Hematopoietic multipotent progenitor cell treated with erythropoietin and hydrocortisone succinate and interleukin-3 and kit ligand, for 17 days (in vitro differentiated cells): ENCODE measurements at regions not wholly inside any gene's neighbourhood (a gene's known extent, or its start where the extent isn't known, plus 50 kb on each side); places are given as distances from the start of the nearest gene placed in this dataset.

Experiments
- DNase-seq: peaks from one replicate; pipeline ENCODE4 v3.0.0-alpha.2; 2015; ENCODE audit warnings: low spot score

DNA sequence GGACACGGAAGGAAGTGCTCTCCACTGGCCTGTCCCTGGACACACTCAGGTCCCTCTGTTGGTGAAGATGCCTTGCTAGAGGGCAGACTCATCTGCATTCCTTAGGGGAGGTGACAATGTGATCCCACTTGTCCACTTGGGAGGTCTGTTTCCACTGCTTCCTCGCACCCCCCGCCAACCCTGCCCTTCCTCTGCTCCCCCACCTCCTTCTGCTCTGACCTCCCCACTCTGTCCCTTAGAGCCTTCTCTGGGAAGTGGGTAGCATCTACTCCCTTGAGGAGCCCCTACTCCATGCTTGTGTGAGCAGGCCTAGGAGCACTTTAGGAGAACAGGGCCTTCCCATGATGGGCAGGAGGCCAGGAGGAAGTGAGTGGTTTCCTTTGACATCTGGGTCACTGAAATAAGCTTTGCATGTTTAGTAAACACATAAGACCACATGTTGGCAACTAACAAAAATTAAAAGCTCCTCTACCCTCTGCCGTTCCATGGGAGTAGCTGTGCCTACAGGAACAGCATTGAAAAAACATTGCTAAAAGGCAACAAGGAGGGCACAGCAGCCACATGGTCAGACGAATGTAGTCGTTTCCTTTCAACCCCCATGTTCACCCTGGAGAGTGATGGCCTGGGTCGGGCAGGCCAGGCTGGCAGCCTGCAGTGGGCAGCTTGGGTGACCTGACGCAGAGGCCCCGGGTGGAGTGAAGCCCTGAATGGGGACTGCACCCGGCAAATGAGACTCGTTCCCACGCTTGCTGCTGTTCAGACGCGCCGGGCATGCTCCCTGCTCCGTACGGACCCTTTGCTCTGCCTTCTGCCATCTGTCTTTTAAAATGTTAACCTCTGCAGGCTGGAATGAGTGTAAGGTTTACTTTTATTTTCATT is 634.0 kb downstream of the IRX1 start:
- DNase-seq = no peak

- no peak for DNase-seq
Observed at GRCh38 chr5:4230471-4230785, 634.8 kb downstream of the IRX1 start.

- DNase-seq = no peak
Observed at GRCh38 chr5:4230786-4231641, 635.4 kb downstream of the IRX1 start.

DNA sequence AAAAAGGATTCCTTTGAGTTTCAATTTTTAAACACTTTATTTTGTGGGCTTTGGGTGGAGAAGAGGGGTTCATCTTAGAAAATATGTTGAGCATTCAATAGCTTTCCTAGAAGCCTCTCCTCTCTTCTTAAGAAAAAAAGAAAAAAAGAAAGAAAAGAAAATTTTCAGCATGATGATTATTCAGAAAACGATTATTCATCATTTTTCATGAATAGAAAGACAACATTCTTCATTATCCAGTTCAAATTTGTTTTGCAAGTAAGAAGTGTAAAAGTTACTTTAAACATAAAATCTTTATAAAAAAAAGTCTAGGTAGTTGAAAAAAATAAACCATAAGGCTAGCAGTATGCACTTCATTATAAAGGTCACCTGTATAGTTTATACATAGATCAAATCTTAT is 636.5 kb downstream of the IRX1 start:
- DNase-seq = no peak

- no peak for DNase-seq
Observed at GRCh38 chr5:4233671-4234070, 638.0 kb downstream of the IRX1 start.

DNA sequence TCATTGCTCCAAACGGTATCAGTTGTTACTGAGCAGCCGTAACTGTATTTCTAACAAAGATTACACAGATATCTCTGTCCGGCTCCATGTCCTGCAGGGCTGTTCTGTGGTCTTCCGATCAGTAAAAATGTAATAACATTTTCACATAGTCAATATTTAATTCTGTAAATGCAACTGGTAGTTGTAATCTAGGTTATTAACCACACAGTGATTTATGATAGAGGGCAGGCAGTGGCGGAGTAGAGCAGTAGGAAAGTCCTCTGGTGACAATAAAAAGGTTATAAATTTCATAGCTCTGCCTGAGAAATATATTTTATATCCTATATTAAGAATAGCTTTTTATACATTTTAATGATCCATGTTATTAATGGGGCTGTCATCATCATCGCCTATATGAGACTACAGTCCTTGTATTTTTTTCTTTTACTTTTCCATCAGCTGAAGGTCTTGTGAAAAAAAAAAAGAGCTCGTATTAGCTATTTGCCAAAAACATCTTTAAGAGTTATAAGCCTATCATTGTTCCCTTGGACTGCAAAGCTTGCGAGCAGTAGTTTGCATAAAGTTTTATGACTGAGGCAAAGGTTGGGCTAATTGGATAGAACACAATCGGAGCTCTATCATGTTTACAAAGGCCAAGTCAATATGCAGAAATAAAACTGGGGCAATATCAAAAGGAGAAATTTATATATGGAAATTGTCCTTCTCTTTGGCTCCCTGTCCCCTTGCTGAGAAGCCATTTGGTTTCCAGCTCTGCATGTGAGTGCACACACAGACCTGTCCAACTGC is 648.0 kb downstream of the IRX1 start:
- DNase-seq = no peak

GRCh38 chr5:4244306-4244705 is 648.7 kb downstream of the IRX1 start:
- no peak for DNase-seq

GRCh38 chr5:4245076-4245475 is 649.4 kb downstream of the IRX1 start:
- DNase-seq = no peak

- no peak for DNase-seq
Observed at GRCh38 chr5:4245511-4245910, 649.9 kb downstream of the IRX1 start.

- DNase-seq = no peak
Observed at GRCh38 chr5:4246447-4246846, 650.8 kb downstream of the IRX1 start.

DNA sequence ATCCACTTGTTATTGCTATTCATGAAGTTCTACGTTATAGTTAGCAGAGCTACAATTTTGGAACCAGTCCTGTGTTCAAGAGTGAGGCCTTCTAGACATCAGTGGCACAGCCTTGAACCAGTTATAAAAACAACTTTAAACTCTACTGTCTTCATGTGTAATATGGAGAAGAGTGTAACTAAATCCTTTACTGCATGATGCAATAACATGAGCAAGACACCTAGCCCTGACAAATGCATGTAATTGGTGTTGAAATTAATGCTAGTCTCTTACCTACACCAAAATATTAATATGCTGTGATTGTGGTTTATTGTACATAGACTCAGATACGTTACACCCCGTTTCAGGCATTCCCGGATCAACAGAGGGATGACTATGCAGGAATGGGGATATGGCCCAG is 654.6 kb downstream of the IRX1 start:
- DNase-seq = no peak

DNA sequence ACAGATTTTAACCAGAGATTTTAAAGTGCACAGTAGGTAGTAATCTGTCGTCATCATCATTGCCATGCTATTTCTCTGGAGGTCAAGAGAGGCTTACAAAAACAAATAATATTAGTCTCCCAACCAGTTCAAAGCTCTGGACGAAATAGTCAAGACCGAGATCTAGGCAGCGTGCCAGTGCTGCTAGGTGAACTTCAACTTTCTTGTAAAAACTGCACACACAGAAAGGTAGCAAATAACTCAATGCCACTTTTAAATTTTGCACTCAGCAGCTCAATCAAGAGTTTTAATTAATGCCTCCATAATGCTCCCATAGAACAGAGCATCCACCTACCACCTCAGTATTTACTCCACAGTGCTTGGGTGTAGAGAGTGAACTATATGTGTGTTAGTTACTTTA is 656.8 kb downstream of the IRX1 start:
- no peak for DNase-seq

GRCh38 chr5:4254736-4255135 is 659.1 kb downstream of the IRX1 start:
- no peak for DNase-seq

DNA sequence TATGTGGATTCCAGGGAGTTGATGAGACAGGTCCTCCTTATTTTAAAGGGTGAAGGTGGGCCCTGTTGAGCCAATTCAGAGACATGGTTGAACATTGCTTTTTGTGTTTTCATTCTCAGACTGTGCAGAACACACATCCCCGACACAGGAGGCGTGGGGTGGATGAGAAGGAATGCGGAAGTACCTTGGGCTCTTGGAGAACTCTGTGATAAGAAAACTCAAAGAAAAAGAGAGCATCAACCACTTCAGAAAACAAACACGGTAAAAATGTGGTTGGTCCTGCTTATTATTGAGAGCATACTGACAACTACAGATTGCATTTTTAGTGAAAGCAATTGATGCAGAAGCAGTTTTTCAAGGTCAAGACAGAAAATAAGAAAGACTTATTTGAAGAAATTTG is 659.8 kb downstream of the IRX1 start:
- DNase-seq = no peak

GRCh38 chr5:4258170-4258569 is 662.5 kb downstream of the IRX1 start:
- DNase-seq = no peak

DNA sequence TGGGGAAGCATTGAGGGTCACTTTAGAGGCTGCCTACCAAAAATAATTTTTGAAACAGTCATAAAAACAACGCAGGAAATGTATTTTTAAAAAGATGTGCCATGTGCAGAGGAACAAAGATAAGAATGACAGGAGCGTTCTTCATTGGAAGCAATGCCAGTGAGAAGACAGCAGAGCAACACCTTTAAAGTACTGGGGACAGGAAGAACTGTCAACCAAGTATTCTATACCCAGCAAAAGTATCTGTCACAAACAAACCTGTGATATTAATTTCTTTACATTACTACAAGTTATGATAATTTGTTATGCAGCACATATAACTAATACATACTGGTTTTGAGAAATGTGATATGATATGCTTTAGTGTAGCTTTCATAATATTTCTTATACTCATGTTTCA is 675.6 kb downstream of the IRX1 start:
- DNase-seq = no peak

GRCh38 chr5:4275232-4275631 is 679.6 kb downstream of the IRX1 start:
- no peak for DNase-seq

GRCh38 chr5:4294878-4295277 is 699.2 kb downstream of the IRX1 start:
- no peak for DNase-seq

GRCh38 chr5:4295663-4296339 is 700.2 kb downstream of the IRX1 start:
- DNase-seq = no peak

GRCh38 chr5:4306057-4306456 is 710.4 kb downstream of the IRX1 start:
- DNase-seq = no peak

GRCh38 chr5:4309026-4309425 is 713.4 kb downstream of the IRX1 start:
- DNase-seq = no peak

DNA sequence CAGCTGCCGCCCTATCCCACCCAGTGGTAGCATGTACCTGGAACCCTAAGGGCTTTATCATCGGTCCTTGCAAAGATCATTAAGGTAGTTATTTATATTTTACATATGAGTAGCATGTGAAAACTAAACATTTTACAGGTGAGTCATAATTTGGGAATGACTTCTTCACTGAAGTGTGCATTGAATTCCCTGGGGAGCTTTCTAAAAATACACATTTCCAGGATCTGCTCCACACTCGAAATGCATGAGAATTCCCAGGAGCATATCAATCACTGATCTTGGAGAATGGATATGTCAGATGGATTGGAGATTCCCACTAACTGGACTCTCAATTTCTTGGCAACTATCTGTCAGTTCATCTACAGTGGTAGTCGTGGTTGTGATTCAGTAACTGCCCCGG is 717.5 kb downstream of the IRX1 start:
- DNase-seq = no peak
